Trophoblast cell (in vitro differentiated cells and primary cell): ENCODE measurements at regions not wholly inside any gene's neighbourhood (a gene's known extent, or its start where the extent isn't known, plus 50 kb on each side); places are given as distances from the start of the nearest gene placed in this dataset.
"Not testable (repeated sequence)": the region's sequence is repeated elsewhere in the genome, so short reads cannot be mapped to it uniquely, and the experiment has no call there.

Experiments used
- DNase-seq, 2 donors: peaks; one replicate each; pipeline ENCODE4 v3.0.0-alpha.2; 2016
- H2AFZ ChIP-seq: 2 replicates; pipeline ENCODE4 v1.6.1; 2013; ENCODE audit warnings: low read length, moderate library complexity, mild to moderate bottlenecking; ENCODE audit not compliant: insufficient read depth, poor library complexity
- H2AK5ac ChIP-seq: 2 replicates; pipeline ENCODE4 v1.6.1; 2013; ENCODE audit warnings: mild to moderate bottlenecking, low read length
- H2BK120ac ChIP-seq: 2 replicates; pipeline ENCODE4 v1.6.1; 2013; ENCODE audit warnings: low read length, mild to moderate bottlenecking, moderate library complexity; ENCODE audit not compliant: insufficient read depth, poor library complexity
- H2BK12ac ChIP-seq: 2 replicates; pipeline ENCODE4 v1.6.1; 2013; ENCODE audit warnings: mild to moderate bottlenecking, low read length, moderate library complexity
- H2BK5ac ChIP-seq: 2 replicates; pipeline ENCODE4 v1.6.1; 2013; ENCODE audit warnings: low read length, low read depth, moderate library complexity, mild to moderate bottlenecking; ENCODE audit not compliant: poor library complexity
- H3K14ac ChIP-seq: 2 replicates; pipeline ENCODE4 v1.6.1; 2013; ENCODE audit warnings: mild to moderate bottlenecking, low read length
- H3K18ac ChIP-seq: 2 replicates; pipeline ENCODE4 v1.6.1; 2013; ENCODE audit warnings: mild to moderate bottlenecking, low read length
- H3K23ac ChIP-seq: 2 replicates; pipeline ENCODE4 v1.6.1; 2013; ENCODE audit warnings: low read length
- H3K27ac ChIP-seq: 2 replicates; pipeline ENCODE4 v1.5.1; 2013; ENCODE audit warnings: low read depth, mild to moderate bottlenecking, inconsistent platforms, low read length, moderate library complexity
- H3K27me3 ChIP-seq: 2 replicates; pipeline ENCODE4 v1.6.1; 2013; ENCODE audit warnings: inconsistent platforms, mild to moderate bottlenecking, low read length, moderate library complexity; ENCODE audit not compliant: insufficient read depth
- H3K36me3 ChIP-seq, 2 experiments: 1 replicate in 1 of 2; 2 replicates in 1 of 2; pipeline ENCODE4 v1.6.1; 2013; ENCODE audit warnings: low read length in 2 of 2, mild to moderate bottlenecking in 2 of 2, moderate library complexity in 1 of 2; ENCODE audit not compliant: insufficient read depth in 2 of 2, control insufficient read depth in 1 of 2
- H3K4ac ChIP-seq: 2 replicates; pipeline ENCODE4 v1.6.1; 2013; ENCODE audit warnings: low read depth, mild to moderate bottlenecking, low read length, moderate library complexity
- H3K4me1 ChIP-seq, 2 experiments: 1 replicate in 1 of 2; 2 replicates in 1 of 2; pipeline ENCODE4 v1.6.1; 2013; ENCODE audit warnings: low read length in 2 of 2, mild to moderate bottlenecking in 2 of 2, moderate library complexity in 1 of 2; ENCODE audit not compliant: insufficient read depth in 2 of 2, control insufficient read depth in 1 of 2
- H3K4me2 ChIP-seq: 2 replicates; pipeline ENCODE4 v1.6.1; 2013; ENCODE audit warnings: inconsistent platforms, mild to moderate bottlenecking, low read length, moderate library complexity
- H3K4me3 ChIP-seq: 2 replicates; pipeline ENCODE4 v1.5.1; 2013; ENCODE audit warnings: mild to moderate bottlenecking, low read depth, low read length, inconsistent platforms
- H3K79me1 ChIP-seq: one replicate; pipeline ENCODE4 v1.6.1; 2013; ENCODE audit warnings: low read length
- H3K79me2 ChIP-seq: 2 replicates; pipeline ENCODE4 v1.6.1; 2013; ENCODE audit warnings: low read length, mild to moderate bottlenecking; ENCODE audit not compliant: control insufficient read depth, insufficient read depth, poor library complexity
- H3K9ac ChIP-seq: 2 replicates; pipeline ENCODE4 v1.6.1; 2013; ENCODE audit warnings: mild to moderate bottlenecking, low read length
- H3K9me3 ChIP-seq: 2 replicates; pipeline ENCODE4 v1.6.1; 2013; ENCODE audit warnings: low read depth, mild to moderate bottlenecking, control low read depth, inconsistent platforms, low read length; ENCODE audit not compliant: insufficient read depth
- H4K12ac ChIP-seq: 2 replicates; pipeline ENCODE4 v1.6.1; 2013; ENCODE audit warnings: low read depth, mild to moderate bottlenecking, low read length, moderate library complexity
- H4K8ac ChIP-seq: 2 replicates; pipeline ENCODE4 v1.6.1; 2013; ENCODE audit warnings: low read depth, mild to moderate bottlenecking, low read length, moderate library complexity
- H4K91ac ChIP-seq: one replicate; pipeline ENCODE4 v1.6.1; 2013; ENCODE audit warnings: low read depth, mild to moderate bottlenecking, low read length, moderate library complexity
- WGBS: extraction: QIAGEN DNeasy Blood & Tissue Kit; methylation state at CpG from one replicate; pipeline ENCODE4 v1.1.7; 2013; ENCODE audit warnings: missing lambda C conversion rate; ENCODE audit not compliant: insufficient read length, insufficient coverage; ENCODE audit errors: extremely low coverage; 5-methylcytosine and 5-hydroxymethylcytosine counted together

GRCh38 chr7:156378806-156379205 lies 261.8 kb upstream of the RNF32 start:
- no peak overlapping the region for H3K23ac ChIP-seq
- no peak overlapping the region for H4K91ac ChIP-seq
- H2BK5ac ChIP-seq, result no peak overlapping the region
- no peaks in the 10 kb centered on the region for H3K27me3 ChIP-seq
- DNase-seq, result no peak
- no CpG with 5 or more reads among the region's 10 CpGs for WGBS
- no peak overlapping the region for H4K12ac ChIP-seq
- no peak overlapping the region for H2AFZ ChIP-seq
- no peaks in the 10 kb centered on the region for H3K36me3 ChIP-seq
- H2AK5ac ChIP-seq, result no peak overlapping the region
- H3K27ac ChIP-seq, result no peak overlapping the region
- H2BK120ac ChIP-seq, result no peak overlapping the region
- H3K4ac ChIP-seq, result no peak overlapping the region
- no peak overlapping the region for H3K14ac ChIP-seq
- no peaks in the 10 kb centered on the region for H3K4me1 ChIP-seq
- no peaks in the 10 kb centered on the region for H3K79me2 ChIP-seq
- no peak overlapping the region for H2BK12ac ChIP-seq
- H4K8ac ChIP-seq, result no peak overlapping the region
- H3K18ac ChIP-seq, result no peak overlapping the region
- H3K9ac ChIP-seq, result no peak overlapping the region
- H3K4me2 ChIP-seq, result no peak overlapping the region
- H3K4me3 ChIP-seq, result no peak overlapping the region
- H3K9me3 ChIP-seq, result no peaks in the 10 kb centered on the region
- no peaks in the 10 kb centered on the region for H3K79me1 ChIP-seq

GRCh38 chr7:156376317-156376716 lies 264.3 kb upstream of the RNF32 start:
- no peaks in the 10 kb centered on the region for H3K4me1 ChIP-seq
- H2AK5ac ChIP-seq, result no peak overlapping the region
- no peak overlapping the region for H2BK12ac ChIP-seq
- H3K18ac ChIP-seq, result no peak overlapping the region
- H4K91ac ChIP-seq, result no peak overlapping the region
- H4K12ac ChIP-seq, result no peak overlapping the region
- H3K4me2 ChIP-seq, result no peak overlapping the region
- DNase-seq, result no peak
- H2BK5ac ChIP-seq, result no peak overlapping the region
- no peak overlapping the region for H2BK120ac ChIP-seq
- H3K23ac ChIP-seq, result no peak overlapping the region
- H3K14ac ChIP-seq, result no peak overlapping the region
- H3K27ac ChIP-seq, result no peak overlapping the region
- H2AFZ ChIP-seq, result no peak overlapping the region
- H3K79me1 ChIP-seq, result no peaks in the 10 kb centered on the region
- H3K4ac ChIP-seq, result no peak overlapping the region
- H3K4me3 ChIP-seq, result no peak overlapping the region
- no peaks in the 10 kb centered on the region for H3K79me2 ChIP-seq
- no peak overlapping the region for H4K8ac ChIP-seq
- H3K27me3 ChIP-seq, result no peaks in the 10 kb centered on the region
- no peak overlapping the region for H3K9ac ChIP-seq
- H3K36me3 ChIP-seq, result no peaks in the 10 kb centered on the region
- WGBS, result no CpG with 5 or more reads among the region's 7 CpGs
- no peaks in the 10 kb centered on the region for H3K9me3 ChIP-seq

- H2BK5ac ChIP-seq, result no peak overlapping the region
- H3K36me3 ChIP-seq, result no peaks in the 10 kb centered on the region
- no peak overlapping the region for H3K4me2 ChIP-seq
- no peak overlapping the region for H3K18ac ChIP-seq
- H3K4me3 ChIP-seq, result peak overlapping the region; percentile 21
- H3K23ac ChIP-seq, result no peak overlapping the region
- WGBS, result no CpG with 5 or more reads among the region's 4 CpGs
- H4K12ac ChIP-seq, result no peak overlapping the region
- H2BK120ac ChIP-seq, result no peak overlapping the region
- H2BK12ac ChIP-seq, result no peak overlapping the region
- no peak overlapping the region for H2AFZ ChIP-seq
- no peak overlapping the region for H3K4ac ChIP-seq
- H2AK5ac ChIP-seq, result no peak overlapping the region
- H3K9ac ChIP-seq, result no peak overlapping the region
- no peak overlapping the region for H3K14ac ChIP-seq
- H3K9me3 ChIP-seq, result no peaks in the 10 kb centered on the region
- H4K8ac ChIP-seq, result no peak overlapping the region
- H3K27me3 ChIP-seq, result no peaks in the 10 kb centered on the region
- H3K27ac ChIP-seq, result no peak overlapping the region
- no peak overlapping the region for H4K91ac ChIP-seq
- no peaks in the 10 kb centered on the region for H3K79me1 ChIP-seq
- DNase-seq, result no peak
- no peaks in the 10 kb centered on the region for H3K4me1 ChIP-seq
- H3K79me2 ChIP-seq, result no peaks in the 10 kb centered on the region
Observed at GRCh38 chr7:156374335-156374734, 266.2 kb upstream of the RNF32 start.

GRCh38 chr7:156369929-156370328 lies 270.6 kb upstream of the RNF32 start:
- H2AFZ ChIP-seq, DNase-seq, H3K79me1 ChIP-seq, H3K4ac ChIP-seq, H3K4me1 ChIP-seq, H4K91ac ChIP-seq, H4K12ac ChIP-seq, H3K36me3 ChIP-seq, H2BK5ac ChIP-seq, H3K79me2 ChIP-seq, H3K9ac ChIP-seq, H3K27me3 ChIP-seq, H3K18ac ChIP-seq, H2AK5ac ChIP-seq, H4K8ac ChIP-seq, H3K4me3 ChIP-seq, H3K14ac ChIP-seq, H3K4me2 ChIP-seq, H2BK12ac ChIP-seq, H3K9me3 ChIP-seq, H3K27ac ChIP-seq, H2BK120ac ChIP-seq, H3K23ac ChIP-seq: not testable (repeated sequence)
- WGBS, result no CpG with 5 or more reads among the region's 6 CpGs
